ENCODE measurements at regions not wholly inside any gene's neighbourhood (a gene's known extent, or its start where the extent isn't known, plus 50 kb on each side); places are given as distances from the start of the nearest gene placed in this dataset.

- no peak overlapping the region for H3K4me3 ChIP-seq (ENCODE audit: low read depth, low read length)
- no peak for TF ChIP-seq CTCF (conservative IDR thresholded peaks at IDR 0.05; ENCODE audit: low read depth, low read length)
- DNase-seq (ENCODE audit: low read depth), result no peak
Observed at GRCh38 chr5:89130851-89131250, 247.9 kb upstream of the MEF2C start.

GRCh38 chr5:89129941-89130340 is 247.0 kb upstream of the MEF2C start:
- no peak overlapping the region for H3K4me3 ChIP-seq (ENCODE audit: low read depth, low read length)
- no peak for TF ChIP-seq CTCF (conservative IDR thresholded peaks at IDR 0.05; ENCODE audit: low read depth, low read length)
- DNase-seq (ENCODE audit: low read depth), result no peak

GRCh38 chr5:89128906-89129625 is 246.1 kb upstream of the MEF2C start:
- TF ChIP-seq CTCF (conservative IDR thresholded peaks at IDR 0.05; ENCODE audit: low read depth, low read length), result no peak
- no peak overlapping the region for H3K4me3 ChIP-seq (ENCODE audit: low read depth, low read length)
- DNase-seq (ENCODE audit: low read depth), result no peak

- TF ChIP-seq CTCF (conservative IDR thresholded peaks at IDR 0.05; ENCODE audit: low read depth, low read length), result no peak
- no peak overlapping the region for H3K4me3 ChIP-seq (ENCODE audit: low read depth, low read length)
- DNase-seq (ENCODE audit: low read depth), result peak; percentile 4
Observed at GRCh38 chr5:89128092-89128491, 245.1 kb upstream of the MEF2C start.

GRCh38 chr5:89127191-89127590 is 244.2 kb upstream of the MEF2C start:
- H3K4me3 ChIP-seq (ENCODE audit: low read depth, low read length), result no peak overlapping the region
- no peak for DNase-seq (ENCODE audit: low read depth)
- no peak for TF ChIP-seq CTCF (conservative IDR thresholded peaks at IDR 0.05; ENCODE audit: low read depth, low read length)

GRCh38 chr5:89125372-89125771 is 242.4 kb upstream of the MEF2C start:
- no peak for DNase-seq (ENCODE audit: low read depth)
- no peak overlapping the region for H3K4me3 ChIP-seq (ENCODE audit: low read depth, low read length)
- TF ChIP-seq CTCF (conservative IDR thresholded peaks at IDR 0.05; ENCODE audit: low read depth, low read length), result no peak

- no peak for TF ChIP-seq CTCF (conservative IDR thresholded peaks at IDR 0.05; ENCODE audit: low read depth, low read length)
- no peak overlapping the region for H3K4me3 ChIP-seq (ENCODE audit: low read depth, low read length)
Observed at GRCh38 chr5:89123581-89123980, 240.6 kb upstream of the MEF2C start.

More at GRCh38 chr5:89123581-89123980, 240.6 kb upstream of the MEF2C start:
- DNase-seq (ENCODE audit: low read depth), result no peak
